Astrocyte (in vitro differentiated cells and primary cell): ENCODE measurements at regions not wholly inside any gene's neighbourhood (a gene's known extent, or its start where the extent isn't known, plus 50 kb on each side); places are given as distances from the start of the nearest gene placed in this dataset.

Experiments
- DNase-seq: peaks from one replicate; pipeline ENCODE4 v3.0.0-alpha.2; 2010; ENCODE audit warnings: low read depth
- FAIRE-seq: peaks from 2 replicates; lab custom pipeline; 2011; peaks lifted over from hg19 to GRCh38; lab: Jason Lieb, UNC
- H2AFZ ChIP-seq: 2 replicates; pipeline ENCODE4 v1.6.0; 2012; ENCODE audit warnings: low read depth, low read length, inconsistent platforms
- H3K27ac ChIP-seq: 2 replicates; pipeline ENCODE4 v1.5.1; 2011; ENCODE audit warnings: low read depth, low read length, inconsistent platforms
- H3K27me3 ChIP-seq: 2 replicates; pipeline ENCODE4 v1.6.0; 2011; ENCODE audit warnings: low read length, inconsistent platforms; ENCODE audit not compliant: insufficient read depth
- H3K36me3 ChIP-seq: 2 replicates; pipeline ENCODE4 v1.5.1; 2011; ENCODE audit warnings: low read length, inconsistent platforms; ENCODE audit not compliant: insufficient read depth
- H3K4me1 ChIP-seq: 2 replicates; pipeline ENCODE4 v1.5.1; 2011; ENCODE audit warnings: low read length, inconsistent platforms; ENCODE audit not compliant: insufficient read depth
- H3K4me2 ChIP-seq: 2 replicates; pipeline ENCODE4 v1.6.0; 2012; ENCODE audit warnings: low read length, inconsistent platforms
- H3K4me3 ChIP-seq: 2 replicates; pipeline ENCODE4 v1.5.1; 2011; ENCODE audit warnings: low read depth, mild to moderate bottlenecking, low read length, inconsistent platforms; ENCODE audit not compliant: insufficient read depth
- H3K79me2 ChIP-seq: 2 replicates; pipeline ENCODE4 v1.6.0; 2012; ENCODE audit warnings: mild to moderate bottlenecking, low read length, inconsistent platforms; ENCODE audit not compliant: insufficient read depth
- H3K9ac ChIP-seq: 2 replicates; pipeline ENCODE4 v1.6.0; 2012; ENCODE audit warnings: mild to moderate bottlenecking, low read length, inconsistent platforms
- H3K9me3 ChIP-seq: 2 replicates; pipeline ENCODE4 v1.5.1; 2012; ENCODE audit warnings: low read depth, mild to moderate bottlenecking, low read length, inconsistent platforms; ENCODE audit not compliant: insufficient read depth
- H4K20me1 ChIP-seq: 2 replicates; pipeline ENCODE4 v1.6.0; 2012; ENCODE audit warnings: low read length, inconsistent platforms; ENCODE audit not compliant: insufficient read depth
- H3K27ac Mint-ChIP-seq: one replicate; pipeline ENCODE4 v1.8.0; 2021; ENCODE audit warnings: mild to moderate bottlenecking, mixed read lengths; ENCODE audit not compliant: unreplicated experiment
- H3K27me3 Mint-ChIP-seq: one replicate; pipeline ENCODE4 v1.8.0; 2021; ENCODE audit warnings: low read depth, mixed read lengths; ENCODE audit not compliant: unreplicated experiment
- H3K36me3 Mint-ChIP-seq: one replicate; pipeline ENCODE4 v1.8.0; 2021; ENCODE audit warnings: low read depth, mixed read lengths; ENCODE audit not compliant: unreplicated experiment
- H3K4me1 Mint-ChIP-seq: one replicate; pipeline ENCODE4 v1.8.0; 2021; ENCODE audit warnings: low read depth, mixed read lengths; ENCODE audit not compliant: unreplicated experiment
- H3K4me3 Mint-ChIP-seq: one replicate; pipeline ENCODE4 v1.8.0; 2021; ENCODE audit warnings: mild to moderate bottlenecking, moderate library complexity, mixed read lengths; ENCODE audit not compliant: unreplicated experiment
- H3K9me3 Mint-ChIP-seq: one replicate; pipeline ENCODE4 v1.8.0; 2021; ENCODE audit warnings: mild to moderate bottlenecking, mixed read lengths; ENCODE audit not compliant: unreplicated experiment
- EZH2 ChIP-seq: IDR thresholded peaks from 2 replicates; pipeline ENCODE4 v1.6.1; 2012; ENCODE audit warnings: mild to moderate bottlenecking, low read length, inconsistent platforms; ENCODE audit not compliant: insufficient read depth
- TF ChIP-seq, protein P1 (sequence below): IDR thresholded peaks from 2 replicates; pipeline ENCODE4 v1.5.1; 2011; ENCODE audit warnings: low read depth, mild to moderate bottlenecking, inconsistent platforms, low read length, moderate library complexity; ENCODE audit not compliant: insufficient read depth

DNA sequence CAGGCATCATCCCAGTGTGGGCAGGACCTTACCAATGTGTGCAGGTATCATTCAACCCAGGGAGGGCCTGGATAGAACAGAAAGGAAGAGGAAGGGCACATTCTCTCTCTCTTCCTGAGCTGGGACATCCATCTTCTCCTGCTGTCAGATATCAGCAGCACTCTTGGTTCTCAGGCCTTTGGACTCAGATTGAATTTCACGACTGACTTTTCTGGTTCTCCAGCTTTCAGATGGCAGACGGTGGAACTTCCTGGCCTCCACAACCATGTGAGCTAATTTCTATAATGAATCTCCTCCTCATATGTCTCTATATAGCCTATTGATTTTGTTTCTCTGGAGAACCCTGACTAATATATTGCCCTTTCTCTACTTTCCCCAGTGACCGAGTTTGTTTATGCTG, 77.3 kb downstream of the OLFM4 start:
- Mint-ChIP-seq H3K36me3 (no peaks in the 10 kb centered on the region), H3K9me3 (peaks cover 3% of the 10 kb centered on the region), H3K27ac (no peak overlapping the region), H3K27me3 (peaks cover 5% of the 10 kb centered on the region), H3K4me1 (no peaks in the 10 kb centered on the region), H3K4me3 (no peak overlapping the region)
- TF ChIP-seq EZH2: no peak
- TF ChIP-seq, protein P1, sequence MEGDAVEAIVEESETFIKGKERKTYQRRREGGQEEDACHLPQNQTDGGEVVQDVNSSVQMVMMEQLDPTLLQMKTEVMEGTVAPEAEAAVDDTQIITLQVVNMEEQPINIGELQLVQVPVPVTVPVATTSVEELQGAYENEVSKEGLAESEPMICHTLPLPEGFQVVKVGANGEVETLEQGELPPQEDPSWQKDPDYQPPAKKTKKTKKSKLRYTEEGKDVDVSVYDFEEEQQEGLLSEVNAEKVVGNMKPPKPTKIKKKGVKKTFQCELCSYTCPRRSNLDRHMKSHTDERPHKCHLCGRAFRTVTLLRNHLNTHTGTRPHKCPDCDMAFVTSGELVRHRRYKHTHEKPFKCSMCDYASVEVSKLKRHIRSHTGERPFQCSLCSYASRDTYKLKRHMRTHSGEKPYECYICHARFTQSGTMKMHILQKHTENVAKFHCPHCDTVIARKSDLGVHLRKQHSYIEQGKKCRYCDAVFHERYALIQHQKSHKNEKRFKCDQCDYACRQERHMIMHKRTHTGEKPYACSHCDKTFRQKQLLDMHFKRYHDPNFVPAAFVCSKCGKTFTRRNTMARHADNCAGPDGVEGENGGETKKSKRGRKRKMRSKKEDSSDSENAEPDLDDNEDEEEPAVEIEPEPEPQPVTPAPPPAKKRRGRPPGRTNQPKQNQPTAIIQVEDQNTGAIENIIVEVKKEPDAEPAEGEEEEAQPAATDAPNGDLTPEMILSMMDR: no peak
- Histone ChIP-seq H3K9me3 (no peaks in the 10 kb centered on the region), H3K36me3 (no peaks in the 10 kb centered on the region), H3K4me3 (no peak overlapping the region), H3K4me1 (no peaks in the 10 kb centered on the region), H3K9ac (no peak overlapping the region), H2AFZ (no peak overlapping the region), H3K79me2 (no peaks in the 10 kb centered on the region), H4K20me1 (no peaks in the 10 kb centered on the region), H3K4me2 (no peak overlapping the region), H3K27ac (no peak overlapping the region), H3K27me3 (no peaks in the 10 kb centered on the region)
- DNase-seq (no peak), FAIRE-seq (no peak)

DNA sequence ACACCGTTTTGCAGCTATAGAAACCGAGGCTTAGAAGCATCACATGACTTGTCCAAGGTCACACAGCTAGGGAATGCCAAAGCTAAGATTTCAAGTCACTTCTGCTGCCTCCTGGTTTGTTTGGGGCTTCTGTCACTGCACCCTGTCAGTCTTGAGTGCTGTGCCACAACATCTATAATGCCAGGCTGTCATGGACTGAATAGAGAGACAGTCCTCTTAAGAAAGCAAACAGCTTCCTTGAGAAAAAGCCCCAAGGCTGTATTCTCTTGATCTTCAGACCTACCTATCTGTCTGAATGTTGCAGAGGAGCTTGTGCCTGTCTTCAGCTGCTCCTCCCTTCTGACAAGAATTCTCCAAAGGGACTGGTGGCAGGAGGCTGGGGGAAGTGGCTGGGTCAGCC, 81.6 kb downstream of the OLFM4 start:
- Histone ChIP-seq H3K4me2 (no peak overlapping the region), H3K36me3 (no peaks in the 10 kb centered on the region), H3K79me2 (no peaks in the 10 kb centered on the region), H3K27me3 (no peaks in the 10 kb centered on the region), H3K27ac (no peak overlapping the region), H2AFZ (no peak overlapping the region), H3K9ac (no peak overlapping the region), H4K20me1 (no peaks in the 10 kb centered on the region), H3K4me3 (no peak overlapping the region), H3K4me1 (no peaks in the 10 kb centered on the region), H3K9me3 (no peaks in the 10 kb centered on the region)
- Mint-ChIP-seq H3K9me3 (peaks cover 3% of the 10 kb centered on the region), H3K4me3 (no peak overlapping the region), H3K27ac (no peak overlapping the region), H3K36me3 (no peaks in the 10 kb centered on the region), H3K4me1 (no peaks in the 10 kb centered on the region), H3K27me3 (peaks cover 7% of the 10 kb centered on the region)
- FAIRE-seq (no peak), DNase-seq (no peak)
- TF ChIP-seq, protein P1: no peak
- TF ChIP-seq EZH2: no peak

DNA sequence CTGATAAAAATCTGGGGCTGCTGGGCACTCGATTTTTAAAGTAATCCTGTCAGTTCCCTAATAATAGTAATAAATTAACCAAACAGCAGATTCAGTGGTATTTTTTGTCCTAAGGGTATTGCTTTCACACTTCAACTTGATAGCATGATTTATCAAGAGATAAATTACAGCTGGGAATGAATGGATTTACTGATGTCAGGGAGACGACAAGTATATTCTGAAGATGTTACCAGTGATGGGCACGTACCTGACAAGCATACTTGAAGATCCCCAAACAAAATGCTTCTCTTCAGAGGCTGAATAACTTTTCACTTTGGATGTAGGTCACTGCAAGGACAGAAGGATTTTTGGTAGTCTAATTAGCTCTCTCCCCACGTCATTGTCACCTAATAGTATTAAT, 82.0 kb downstream of the OLFM4 start:
- H3K27me3 Mint-ChIP-seq: peaks cover 7% of the 10 kb centered on the region
- no peaks in the 10 kb centered on the region for H3K36me3 Mint-ChIP-seq
- Histone ChIP-seq H3K27ac (no peak overlapping the region), H3K79me2 (no peaks in the 10 kb centered on the region), H3K4me2 (no peak overlapping the region), H3K4me1 (no peaks in the 10 kb centered on the region), H3K9ac (no peak overlapping the region), H3K9me3 (no peaks in the 10 kb centered on the region), H3K4me3 (no peak overlapping the region), H3K27me3 (no peaks in the 10 kb centered on the region), H4K20me1 (no peaks in the 10 kb centered on the region), H2AFZ (no peak overlapping the region), H3K36me3 (no peaks in the 10 kb centered on the region)
- DNase-seq (no peak), FAIRE-seq (no peak)
- no peak for TF ChIP-seq EZH2
- TF ChIP-seq, protein P1: no peak
- H3K4me3 Mint-ChIP-seq: no peak overlapping the region
- no peak overlapping the region for H3K27ac Mint-ChIP-seq
- H3K4me1 Mint-ChIP-seq: no peaks in the 10 kb centered on the region
- peaks cover under 1% of the 10 kb centered on the region for H3K9me3 Mint-ChIP-seq
